ENCODE measurements at regions not wholly inside any gene's neighbourhood (a gene's known extent, or its start where the extent isn't known, plus 50 kb on each side); places are given as distances from the start of the nearest gene placed in this dataset.
A peak's percentile ranks its signal among the peaks of the same experiment; 100 is the strongest.
"Not testable (repeated sequence)": the region's sequence is repeated elsewhere in the genome, so short reads cannot be mapped to it uniquely, and the experiment has no call there.

DNA sequence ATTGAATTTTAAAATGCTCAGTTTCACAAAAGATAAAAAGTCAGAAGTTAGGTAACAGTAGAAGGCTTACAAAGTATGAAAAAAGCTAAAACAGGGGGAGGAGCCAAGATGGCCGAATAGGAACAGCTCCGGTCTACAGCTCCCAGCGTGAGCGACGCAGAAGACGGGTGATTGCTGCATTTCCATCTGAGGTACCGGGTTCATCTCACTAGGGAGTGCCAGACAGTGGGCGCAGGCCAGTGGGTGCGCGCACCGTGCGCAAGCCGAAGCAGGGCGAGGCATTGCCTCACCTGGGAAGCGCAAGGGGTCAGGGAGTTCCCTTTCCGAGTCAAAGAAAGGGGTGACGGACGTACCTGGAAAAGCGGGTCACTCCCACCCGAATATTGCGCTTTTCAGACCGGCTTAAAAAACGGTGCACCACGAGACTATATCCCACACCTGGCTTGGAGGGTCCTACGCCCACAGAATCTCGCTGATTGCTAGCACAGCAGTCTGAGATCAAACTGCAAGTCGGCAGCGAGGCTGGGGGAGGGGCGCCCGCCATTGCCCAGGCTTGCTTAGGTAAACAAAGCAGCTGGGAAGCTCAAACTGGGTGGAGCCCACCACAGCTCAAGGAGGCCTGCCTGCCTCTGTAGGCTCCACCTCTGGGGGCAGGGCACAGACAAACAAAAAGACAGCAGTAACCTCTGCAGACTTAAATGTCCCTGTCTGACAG lies 420.6 kb downstream of the ZFHX3 start (continued):
- TF ChIP-seq MGA (IDR thresholded peaks at IDR 0.05) = peak; percentile 25; the same call in 1 of the 2 replicates
- peak; percentile 36; the same call in 1 of the 2 replicates for TF ChIP-seq L3MBTL2 (IDR thresholded peaks at IDR 0.05)
- TF ChIP-seq NKRF (IDR thresholded peaks at IDR 0.05; ENCODE audit: borderline replicate concordance) = 0 out of 2 replicates have a peak, but pooled peaks have one; percentile 29
- peak; percentile 48; the same call in 1 of the 2 replicates for TF ChIP-seq CXXC5 (CRISPR knock-in tag; IDR thresholded peaks at IDR 0.05)
- peak; percentile 31; the same call in 1 of the 2 replicates for TF ChIP-seq MTA3 (IDR thresholded peaks at IDR 0.05; ENCODE audit: borderline replicate concordance)
- TF ChIP-seq EHMT2 (IDR thresholded peaks at IDR 0.05) = peak; percentile 38; the same call in 1 of the 2 replicates
- peak; percentile 57; the same call in 1 of the 2 replicates for TF ChIP-seq ZSCAN29 (IDR thresholded peaks at IDR 0.05)
- not testable (repeated sequence) for TF ChIP-seq ATF1, NR2C2 (CRISPR knock-in tag; IDR thresholded peaks at IDR 0.05)
- TF ChIP-seq ATF1 (tag; IDR thresholded peaks at IDR 0.05) = peak; percentile 37; the same call in 1 of the 2 replicates
- TF ChIP-seq NR2C2 (tag; IDR thresholded peaks at IDR 0.05) = peak; percentile 47; the same call in 1 of the 2 replicates
- TF ChIP-seq SUPT5H (IDR thresholded peaks at IDR 0.05) = peak; percentile 65
- TF ChIP-seq PKNOX1 (IDR thresholded peaks at IDR 0.05) = 0 out of 2 replicates have a peak, but pooled peaks have one; percentile 12
- peak; percentile 48; the same call in 1 of the 2 replicates for TF ChIP-seq CEBPB (tag; IDR thresholded peaks at IDR 0.05)
- 0 out of 2 replicates have a peak, but pooled peaks have one; percentile 32 for TF ChIP-seq POLR2H (tag; IDR thresholded peaks at IDR 0.05; ENCODE audit: low read depth)

All from K562 (cell line).